Neural cell (in vitro differentiated cells): ENCODE measurements at regions not wholly inside any gene's neighbourhood (a gene's known extent, or its start where the extent isn't known, plus 50 kb on each side); places are given as distances from the start of the nearest gene placed in this dataset.

ENCODE experiments used
- H2AFZ ChIP-seq: fragments of 200-600, 300-800 bp; sonication (generic), shearing (Covaris generic); 2 replicates; pipeline ENCODE4 v1.6.0; 2014; ENCODE audit warnings: low read depth, mild to moderate bottlenecking, antibody characterized with exemption, low read length, moderate library complexity
- H3F3A ChIP-seq: fragments of 200-600 bp; shearing (Covaris generic); 2 replicates; pipeline ENCODE4 v1.6.1; 2016; ENCODE audit warnings: mild to moderate bottlenecking, moderate library complexity, mixed read lengths, antibody characterized with exemption, low read length; ENCODE audit not compliant: insufficient read depth, poor library complexity, severe bottlenecking
- H3K27ac ChIP-seq: fragments of 200-600, 300-800 bp; sonication (generic), shearing (Covaris generic); 2 replicates; pipeline ENCODE4 v1.5.1; 2014; ENCODE audit warnings: mild to moderate bottlenecking, low read length, moderate library complexity
- H3K27me3 ChIP-seq: fragments of 300-800, 200-600 bp; sonication (generic), shearing (Covaris generic); 2 replicates; pipeline ENCODE4 v1.6.0; 2014; ENCODE audit warnings: mild to moderate bottlenecking, low read depth, low read length, moderate library complexity; ENCODE audit not compliant: insufficient read depth
- H3K36me3 ChIP-seq: fragments of 300-800, 200-600 bp; sonication (generic), shearing (Covaris generic); 2 replicates; pipeline ENCODE4 v1.5.1; 2014; ENCODE audit warnings: mild to moderate bottlenecking, antibody characterized with exemption, low read length, moderate library complexity; ENCODE audit not compliant: insufficient read depth
- H3K4me2 ChIP-seq: fragments of 300-800, 200-600 bp; sonication (generic), shearing (Covaris generic); 2 replicates; pipeline ENCODE4 v1.6.0; 2014; ENCODE audit warnings: mild to moderate bottlenecking, low read length
- H3K4me3 ChIP-seq: fragments of 300-800, 200-600 bp; sonication (generic), shearing (Covaris generic); 2 replicates; pipeline ENCODE4 v1.5.1; 2014; ENCODE audit warnings: mild to moderate bottlenecking, low read length, moderate library complexity
- H3K79me2 ChIP-seq: fragments of 200-600 bp; shearing (Covaris generic); replicated peaks from 2 replicates; pipeline ENCODE4 v1.6.0; 2014; ENCODE audit warnings: mild to moderate bottlenecking, low read length, moderate library complexity; ENCODE audit not compliant: insufficient read depth
- H3K9ac ChIP-seq: fragments of 300-800, 200-600 bp; sonication (generic), shearing (Covaris generic); 2 replicates; pipeline ENCODE4 v1.6.1; 2016; ENCODE audit warnings: mild to moderate bottlenecking, low read length, mixed read lengths
- H3K9me2 ChIP-seq: fragments of 200-600 bp; shearing (Covaris generic); 2 replicates; pipeline ENCODE4 v1.6.1; 2016; ENCODE audit warnings: mild to moderate bottlenecking, low read length, mixed read lengths; ENCODE audit not compliant: insufficient read depth
- H3K9me3 ChIP-seq: fragments of 200-600, 300-800 bp; sonication (generic), shearing (Covaris generic); 2 replicates; pipeline ENCODE4 v1.6.1; 2016; ENCODE audit warnings: mild to moderate bottlenecking, mixed run types, low read length, moderate library complexity, mixed read lengths
- H4K20me1 ChIP-seq: fragments of 200-600 bp; shearing (Covaris generic); 2 replicates; pipeline ENCODE4 v1.6.1; 2016; ENCODE audit warnings: mild to moderate bottlenecking, mixed run types; ENCODE audit not compliant: insufficient read depth
- EP300 ChIP-seq: fragments of 450-650 bp; conservative IDR thresholded peaks from 2 replicates; pipeline ENCODE4 v1.6.1; 2014; ENCODE audit warnings: antibody characterized with exemption, mild to moderate bottlenecking, moderate library complexity; ENCODE audit not compliant: poor library complexity, severe bottlenecking
- EZH2 ChIP-seq: fragments of 200-600, 300-800 bp; shearing (Covaris generic), sonication (generic); IDR thresholded peaks from 2 replicates; pipeline ENCODE4 v1.6.1; 2014; ENCODE audit warnings: antibody characterized with exemption, low read length, borderline replicate concordance, mild to moderate bottlenecking; ENCODE audit not compliant: insufficient read depth, poor library complexity, severe bottlenecking
- MXI1 ChIP-seq: fragments of 450-650 bp; conservative IDR thresholded peaks from 2 replicates; pipeline ENCODE4 v1.6.1; 2014; ENCODE audit warnings: antibody characterized with exemption, mild to moderate bottlenecking; ENCODE audit not compliant: poor library complexity, severe bottlenecking
- POLR2AphosphoS5 ChIP-seq: IDR thresholded peaks from 2 replicates; pipeline ENCODE4 v1.6.1; 2012
- RAD21 ChIP-seq: fragments of 450-650 bp; conservative IDR thresholded peaks from 2 replicates; pipeline ENCODE4 v1.6.1; 2014; ENCODE audit warnings: antibody characterized with exemption, mild to moderate bottlenecking, moderate library complexity
- REST ChIP-seq: IDR thresholded peaks from 2 replicates; pipeline ENCODE4 v1.6.1; 2012; ENCODE audit warnings: borderline replicate concordance
- SMC3 ChIP-seq: fragments of 450-650 bp; conservative IDR thresholded peaks from 2 replicates; pipeline ENCODE4 v1.6.1; 2014; ENCODE audit warnings: antibody characterized with exemption, mild to moderate bottlenecking, moderate library complexity; ENCODE audit not compliant: poor library complexity
- TAF1 ChIP-seq: IDR thresholded peaks from 2 replicates; pipeline ENCODE4 v1.6.1; 2012; ENCODE audit warnings: low read depth
- TF ChIP-seq, protein P1 (sequence below): fragments of 450-650 bp; IDR thresholded peaks from 2 replicates; pipeline ENCODE4 v1.5.1; 2014; ENCODE audit warnings: antibody characterized with exemption, mild to moderate bottlenecking, moderate library complexity; ENCODE audit not compliant: poor library complexity, severe bottlenecking

GRCh38 chr1:82921759-82922158 lies 1077.2 kb downstream of the TTLL7 start:
- Histone ChIP-seq H3K9me3 (no peaks in the 10 kb centered on the region), H2AFZ (no peak overlapping the region)
- TF ChIP-seq, protein P1, sequence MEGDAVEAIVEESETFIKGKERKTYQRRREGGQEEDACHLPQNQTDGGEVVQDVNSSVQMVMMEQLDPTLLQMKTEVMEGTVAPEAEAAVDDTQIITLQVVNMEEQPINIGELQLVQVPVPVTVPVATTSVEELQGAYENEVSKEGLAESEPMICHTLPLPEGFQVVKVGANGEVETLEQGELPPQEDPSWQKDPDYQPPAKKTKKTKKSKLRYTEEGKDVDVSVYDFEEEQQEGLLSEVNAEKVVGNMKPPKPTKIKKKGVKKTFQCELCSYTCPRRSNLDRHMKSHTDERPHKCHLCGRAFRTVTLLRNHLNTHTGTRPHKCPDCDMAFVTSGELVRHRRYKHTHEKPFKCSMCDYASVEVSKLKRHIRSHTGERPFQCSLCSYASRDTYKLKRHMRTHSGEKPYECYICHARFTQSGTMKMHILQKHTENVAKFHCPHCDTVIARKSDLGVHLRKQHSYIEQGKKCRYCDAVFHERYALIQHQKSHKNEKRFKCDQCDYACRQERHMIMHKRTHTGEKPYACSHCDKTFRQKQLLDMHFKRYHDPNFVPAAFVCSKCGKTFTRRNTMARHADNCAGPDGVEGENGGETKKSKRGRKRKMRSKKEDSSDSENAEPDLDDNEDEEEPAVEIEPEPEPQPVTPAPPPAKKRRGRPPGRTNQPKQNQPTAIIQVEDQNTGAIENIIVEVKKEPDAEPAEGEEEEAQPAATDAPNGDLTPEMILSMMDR = no peak
- TF ChIP-seq EP300 (no peak), RAD21 (no peak), EZH2 (no peak), TAF1 (no peak), MXI1 (no peak), SMC3 (no peak), REST (no peak), POLR2AphosphoS5 (no peak)

DNA sequence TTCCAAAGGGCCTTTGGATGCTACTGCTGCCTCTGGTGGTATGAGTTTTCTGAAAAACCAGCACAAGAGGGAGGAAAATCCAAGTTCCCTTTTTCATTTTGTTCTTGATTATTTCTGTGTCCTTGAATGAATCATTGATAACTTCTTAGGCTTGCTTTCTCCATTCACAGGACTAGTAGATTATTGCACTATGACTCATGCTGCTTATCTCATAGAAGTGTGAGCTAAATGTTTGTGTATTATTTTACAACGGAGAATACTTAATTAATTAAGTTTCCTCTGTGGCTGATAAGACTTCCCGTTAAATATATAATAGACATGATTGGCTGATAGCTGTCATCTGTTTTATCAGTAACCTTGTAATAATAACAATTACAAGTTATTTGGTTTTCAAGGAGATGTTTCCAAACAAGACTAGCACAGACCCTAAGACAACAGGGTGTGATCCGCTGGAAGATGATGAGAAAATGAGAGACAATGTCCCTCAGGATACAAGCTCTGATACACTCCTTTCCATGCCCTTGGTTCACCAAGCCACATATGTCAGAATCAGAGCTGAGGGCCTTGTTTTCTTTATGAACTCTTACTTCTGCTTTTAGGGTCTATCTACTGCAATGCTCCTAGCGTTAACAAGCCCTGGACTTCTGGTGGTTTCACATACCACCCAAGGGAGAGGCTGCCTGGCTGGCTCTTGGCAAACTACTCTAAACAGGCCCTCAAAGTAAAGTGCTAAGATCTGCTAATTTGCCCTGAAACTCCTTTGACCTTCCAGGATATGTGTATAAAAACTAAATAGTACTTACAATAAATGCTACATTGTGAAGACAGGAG lies 1078.3 kb downstream of the TTLL7 start:
- Histone ChIP-seq H3K27me3 (no peaks in the 10 kb centered on the region), H3K4me2 (no peak overlapping the region), H3K9me3 (no peaks in the 10 kb centered on the region), H3K79me2 (no peaks in the 10 kb centered on the region), H2AFZ (no peak overlapping the region), H4K20me1 (no peaks in the 10 kb centered on the region), H3K27ac (no peak overlapping the region), H3K4me3 (no peak overlapping the region), H3K9ac (no peak overlapping the region), H3K9me2 (no peaks in the 10 kb centered on the region), H3K36me3 (no peaks in the 10 kb centered on the region), H3F3A (no peaks in the 10 kb centered on the region)
- TF ChIP-seq SMC3 (no peak), EP300 (no peak), REST (no peak)

More at GRCh38 chr1:82921759-82922158, 1077.2 kb downstream of the TTLL7 start:
- Histone ChIP-seq H3K27me3 (no peaks in the 10 kb centered on the region), H3K79me2 (no peaks in the 10 kb centered on the region), H3K4me2 (no peak overlapping the region), H3F3A (no peaks in the 10 kb centered on the region), H3K9me2 (no peaks in the 10 kb centered on the region), H4K20me1 (no peaks in the 10 kb centered on the region), H3K27ac (no peak overlapping the region), H3K4me3 (no peak overlapping the region), H3K9ac (no peak overlapping the region), H3K36me3 (no peaks in the 10 kb centered on the region)
